NCI-H1092 (cell line): ENCODE measurements at regions not wholly inside any gene's neighbourhood (a gene's known extent, or its start where the extent isn't known, plus 50 kb on each side); places are given as distances from the start of the nearest gene placed in this dataset.

ENCODE experiments used
- DNase-seq: peaks from one replicate; lab custom pipeline; 2025; lab: John Stamatoyannopoulos, UW

- DNase-seq, result no peak
Measured at GRCh38 chr4:63505714-63506460, 903.4 kb downstream of the TECRL start.

DNA sequence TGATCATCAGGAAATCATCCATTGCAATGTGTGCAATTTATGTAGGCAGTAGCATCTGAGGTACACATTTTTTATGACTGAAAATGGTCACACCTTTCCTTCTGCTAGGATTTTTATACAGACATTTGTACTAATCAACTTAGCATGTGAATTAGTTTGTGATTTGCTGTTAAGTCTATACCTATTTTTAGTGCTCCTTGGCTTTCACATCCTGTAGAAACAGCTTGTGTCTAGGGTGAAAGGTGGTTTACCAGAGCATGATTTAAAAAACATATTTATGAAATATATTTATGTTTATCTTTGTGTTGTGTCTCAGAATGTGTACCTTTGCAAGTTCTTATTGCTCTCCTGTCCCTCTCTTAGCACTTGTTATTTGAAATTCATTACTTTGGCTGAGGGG is 916.0 kb downstream of the TECRL start:
- no peak for DNase-seq

DNA sequence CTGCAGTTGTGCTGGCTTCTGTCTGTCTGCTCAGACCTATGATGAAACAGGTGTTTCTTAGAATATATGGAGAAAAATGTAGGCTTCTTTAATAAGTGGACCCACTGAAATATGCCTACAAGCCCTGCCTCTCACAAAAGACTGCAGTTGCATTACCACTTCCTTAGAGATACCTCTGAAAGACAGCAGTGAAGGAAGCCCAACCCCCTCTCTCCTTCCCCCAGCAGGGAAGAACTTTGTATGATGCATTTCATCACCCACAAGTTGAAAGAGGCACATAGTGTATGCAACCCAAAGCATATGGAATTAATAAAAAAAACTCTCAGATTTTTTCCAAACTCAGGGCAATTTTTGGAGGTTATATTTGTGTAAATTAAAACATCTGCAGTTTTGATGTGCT is 916.7 kb downstream of the TECRL start:
- no peak for DNase-seq

DNA sequence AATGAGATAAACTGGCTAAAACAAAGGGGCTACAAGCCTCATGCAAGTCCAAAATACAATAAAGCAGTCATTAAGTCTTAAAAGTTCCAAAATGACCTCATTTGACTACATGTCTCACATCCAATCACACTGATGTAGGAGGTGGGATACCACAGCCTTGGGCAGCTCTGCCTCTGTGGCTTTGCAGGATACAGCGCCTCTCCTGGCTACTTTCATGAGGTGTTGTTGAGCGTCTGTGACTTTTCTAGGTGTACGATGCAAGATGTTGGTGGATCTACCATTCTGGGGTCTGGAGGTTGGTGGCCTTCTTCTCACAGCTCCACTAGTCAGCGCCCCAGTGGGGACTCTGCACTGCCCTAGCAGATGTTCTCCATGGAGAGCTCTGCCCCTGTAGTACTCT is 944.9 kb downstream of the TECRL start:
- no peak for DNase-seq

DNA sequence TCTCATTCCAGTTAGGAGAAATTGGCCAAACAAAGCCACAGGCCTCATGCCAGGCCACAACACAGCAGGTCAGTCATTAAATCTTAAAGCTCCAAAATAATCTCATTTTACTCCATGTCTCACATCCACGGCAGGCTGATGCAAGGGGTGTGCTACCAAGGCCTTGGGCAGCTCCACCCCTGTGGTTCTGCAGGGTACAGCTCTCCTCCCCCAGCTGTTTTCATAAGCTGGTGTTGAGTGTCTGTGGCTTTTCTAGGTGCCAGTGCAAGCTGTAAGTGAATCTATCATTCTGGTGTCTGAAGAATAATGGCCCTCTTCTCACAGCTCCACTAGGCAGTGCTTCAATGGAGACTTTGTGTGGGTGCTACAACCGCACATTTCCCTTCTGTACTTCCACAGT is 949.2 kb downstream of the TECRL start:
- DNase-seq, result no peak

GRCh38 chr4:63459329-63459728 is 949.9 kb downstream of the TECRL start:
- no peak for DNase-seq

GRCh38 chr4:63458010-63458409 is 951.2 kb downstream of the TECRL start:
- DNase-seq, result no peak

DNA sequence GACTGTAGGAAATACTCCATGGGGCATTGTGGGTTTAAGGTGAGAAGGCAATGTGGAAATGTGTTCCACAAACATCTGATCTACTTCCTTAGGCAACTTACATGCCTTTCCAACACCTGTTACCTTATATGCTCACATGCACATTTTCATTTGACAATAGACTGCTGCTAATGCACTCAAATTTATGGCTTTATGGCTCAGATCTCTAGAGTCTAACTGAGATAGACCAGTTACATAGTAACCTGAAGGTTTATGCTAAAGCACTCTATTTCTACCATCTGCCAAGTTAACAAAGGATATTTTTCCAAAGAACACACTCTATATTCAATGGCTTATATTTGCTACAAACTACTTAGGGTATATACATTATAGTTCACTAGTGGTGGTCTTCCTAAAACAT is 969.0 kb downstream of the TECRL start:
- DNase-seq, result no peak

GRCh38 chr4:63430105-63430504 is 979.1 kb downstream of the TECRL start:
- DNase-seq, result no peak

DNA sequence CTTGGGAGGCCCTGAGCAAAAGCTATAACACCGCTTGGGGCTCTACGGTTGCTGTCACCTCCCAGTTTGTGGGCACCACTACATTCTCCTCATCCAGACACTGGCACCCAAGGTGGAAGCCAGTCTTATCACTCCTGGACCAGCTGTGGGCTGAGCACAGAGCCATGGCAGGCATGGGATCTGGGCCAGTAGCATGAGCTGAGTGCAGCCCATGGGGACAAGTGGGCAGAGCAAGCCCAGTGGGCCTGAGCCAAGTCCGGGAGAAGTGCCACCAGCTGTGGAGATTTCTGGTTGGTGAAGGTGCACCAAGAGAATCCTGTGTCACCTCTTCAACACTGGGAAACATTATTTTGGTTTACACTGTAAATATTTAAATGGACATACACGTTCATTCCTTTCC is 1013.0 kb downstream of the TECRL start:
- no peak for DNase-seq

DNA sequence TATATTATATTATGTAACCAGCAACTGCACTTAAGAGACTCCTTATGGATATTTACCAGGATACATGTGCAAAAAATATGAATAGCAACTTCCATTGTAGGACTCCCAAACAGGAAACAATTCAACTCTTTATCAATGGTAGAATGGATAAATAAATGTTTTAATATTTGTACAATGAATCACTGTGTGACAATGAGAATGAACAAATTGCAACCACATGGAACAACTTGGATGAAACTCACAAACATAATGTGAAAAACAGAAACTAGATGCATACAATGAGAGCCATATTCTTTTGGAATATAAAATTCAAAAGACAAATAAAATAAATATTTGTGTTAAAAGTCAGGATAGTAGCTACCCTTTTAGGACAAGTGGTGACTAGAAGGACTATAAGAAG is 1015.7 kb downstream of the TECRL start:
- DNase-seq, result no peak

DNA sequence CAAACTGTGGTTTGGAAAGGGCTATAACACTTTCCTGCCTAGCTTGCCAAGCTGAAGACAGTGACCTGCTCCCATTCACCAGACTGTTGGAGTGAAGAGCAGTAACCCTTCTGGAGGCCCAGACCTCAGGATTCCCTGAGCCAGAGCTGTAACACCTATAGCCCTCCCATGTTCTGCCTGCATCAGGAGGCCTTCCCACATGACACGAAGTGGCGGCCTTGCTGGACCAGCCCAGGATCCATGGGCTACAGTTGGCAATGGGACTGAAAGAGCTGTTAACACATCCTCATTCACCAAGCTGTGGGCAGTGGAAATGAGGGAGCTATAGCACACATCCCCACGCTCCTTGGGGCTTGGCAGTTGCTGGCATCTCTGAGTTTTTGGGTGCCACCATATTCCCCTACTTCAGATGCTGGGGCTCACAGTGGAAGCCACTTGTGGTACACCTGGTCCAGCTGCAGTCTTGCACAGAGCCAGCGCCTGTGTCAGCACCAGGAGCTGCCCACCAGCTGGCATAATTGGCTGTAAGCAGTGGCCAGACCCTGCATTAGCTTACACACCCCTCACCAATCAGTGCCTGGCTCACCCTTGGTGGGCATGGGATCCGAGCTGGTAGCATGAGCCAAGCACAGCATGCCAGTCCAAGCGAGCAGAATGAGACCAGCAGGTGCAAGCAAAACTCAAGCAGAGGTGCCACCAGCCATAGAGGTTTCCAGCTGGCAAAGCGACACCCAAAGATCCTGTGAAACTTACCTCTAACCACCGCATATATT is 1029.3 kb downstream of the TECRL start:
- no peak for DNase-seq

GRCh38 chr4:63371001-63371400 is 1038.2 kb downstream of the TECRL start:
- no peak for DNase-seq

DNA sequence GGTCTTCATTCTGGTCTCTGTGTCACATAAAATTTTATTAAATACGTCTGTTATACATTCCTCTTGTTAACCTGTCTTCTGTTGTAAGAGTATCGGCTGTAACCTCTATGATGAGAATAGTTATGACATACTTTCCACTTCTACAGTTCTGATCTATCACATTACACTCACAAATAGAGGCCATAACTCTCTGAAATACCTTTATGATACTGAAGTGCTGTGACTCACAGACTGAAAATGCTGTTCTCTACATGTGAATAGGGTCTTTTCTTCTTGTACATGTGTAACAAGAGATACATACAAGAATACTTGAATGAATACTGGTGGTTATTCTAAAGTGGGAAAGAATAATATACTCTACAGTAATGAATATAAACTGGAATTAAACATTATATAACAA is 1047.6 kb downstream of the TECRL start:
- DNase-seq, result no peak

DNA sequence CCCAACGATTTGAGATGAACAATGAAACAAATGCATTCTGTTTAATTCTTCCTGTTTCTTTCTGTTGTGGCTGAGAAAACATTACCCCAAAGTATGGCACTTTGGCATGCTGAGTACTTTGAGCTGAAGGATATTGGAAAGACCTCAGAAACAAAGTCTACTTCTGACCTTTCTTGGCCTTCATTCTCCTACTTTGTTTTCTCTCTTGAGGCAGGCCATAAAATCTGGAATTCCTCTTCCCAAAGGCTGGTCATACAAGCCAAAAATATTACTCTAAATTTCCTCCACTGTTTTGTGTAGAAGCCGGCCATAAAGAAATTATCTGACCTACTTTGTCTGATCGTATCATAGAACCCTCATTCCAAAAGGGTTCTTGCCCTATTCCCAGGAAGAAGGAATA is 1048.2 kb downstream of the TECRL start:
- no peak for DNase-seq

DNA sequence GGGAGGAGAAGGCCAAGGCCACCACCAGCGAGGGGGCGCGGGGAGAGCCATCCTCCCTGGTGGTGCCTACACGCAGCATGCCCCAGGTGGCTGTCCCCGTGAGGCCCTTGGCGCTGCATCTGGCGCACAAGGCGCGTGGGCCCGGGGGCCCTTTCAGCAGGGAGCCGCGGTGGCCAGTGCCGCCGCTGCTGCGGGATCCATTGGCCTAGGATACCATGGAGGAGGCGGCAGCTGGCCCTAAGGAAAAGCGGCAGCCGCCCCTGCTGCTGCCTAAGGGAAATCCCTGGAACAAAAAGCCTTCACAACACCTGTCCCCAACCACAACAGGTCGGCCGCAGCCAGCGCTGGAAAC is 1059.6 kb downstream of the TECRL start:
- DNase-seq, result no peak

DNA sequence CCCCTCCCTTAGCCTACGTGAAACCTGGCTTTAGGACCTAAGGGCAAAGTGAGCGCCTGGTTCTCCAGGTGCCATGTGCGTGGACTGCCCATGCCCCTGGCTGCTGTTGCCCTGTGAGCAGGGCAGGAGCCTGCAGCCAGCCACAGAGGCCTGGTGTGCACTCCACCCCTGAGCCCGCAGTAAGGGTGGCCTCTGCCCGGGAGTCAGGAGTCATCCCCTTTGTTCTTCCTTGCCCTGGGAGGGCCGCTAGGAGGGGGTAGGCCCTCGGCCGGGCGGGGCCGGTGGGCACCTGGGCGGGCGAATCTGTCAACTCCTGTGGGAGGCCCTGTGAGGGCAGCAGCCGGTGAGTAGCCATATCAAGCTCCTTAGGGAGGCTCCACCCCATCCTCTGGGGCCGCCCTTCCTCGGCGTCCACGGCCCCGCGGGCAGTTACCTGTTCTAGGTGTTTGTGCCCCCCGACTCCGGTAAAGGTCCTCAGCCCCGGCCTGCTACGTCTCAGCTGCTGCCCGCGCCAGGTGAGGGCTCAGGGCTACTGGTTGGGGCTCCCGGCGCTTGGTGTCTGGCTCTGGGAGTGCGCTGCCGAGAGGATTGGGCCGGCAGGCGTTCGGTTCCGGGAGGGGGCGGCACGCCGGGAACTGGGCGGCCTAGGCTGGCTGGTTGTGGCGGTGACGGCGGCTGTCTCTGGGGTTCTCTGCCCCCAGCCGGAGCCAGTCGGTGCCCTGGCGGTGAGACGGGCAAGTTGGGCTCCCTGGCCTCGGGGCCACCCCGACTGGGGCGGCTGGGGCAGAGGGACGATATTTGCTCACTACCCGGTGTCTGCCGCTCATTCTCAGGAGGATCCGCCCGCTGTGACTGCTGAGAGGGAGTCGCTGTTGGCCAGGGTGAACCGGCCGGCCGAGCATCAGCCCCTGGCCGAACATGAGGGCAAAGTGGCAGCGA is 1060.2 kb downstream of the TECRL start:
- no peak for DNase-seq

DNA sequence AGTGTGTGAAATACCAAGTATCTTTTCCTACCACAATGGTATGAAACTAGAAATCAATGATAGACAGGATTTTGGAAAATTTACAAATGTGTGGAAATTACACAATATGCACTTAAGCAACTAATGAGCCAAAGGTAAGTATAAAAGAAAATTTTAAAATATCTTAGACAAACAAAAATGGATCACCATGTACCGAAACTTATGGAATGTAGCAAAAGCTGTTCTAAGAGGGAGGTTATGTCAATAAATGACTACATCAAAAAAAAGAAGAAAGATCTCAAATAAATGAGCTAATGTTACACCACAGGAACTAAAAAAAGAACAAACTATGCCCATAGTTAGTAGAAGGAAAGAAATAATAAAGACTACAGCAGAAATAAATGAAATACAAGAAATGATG is 1084.1 kb downstream of the TECRL start:
- no peak for DNase-seq

DNA sequence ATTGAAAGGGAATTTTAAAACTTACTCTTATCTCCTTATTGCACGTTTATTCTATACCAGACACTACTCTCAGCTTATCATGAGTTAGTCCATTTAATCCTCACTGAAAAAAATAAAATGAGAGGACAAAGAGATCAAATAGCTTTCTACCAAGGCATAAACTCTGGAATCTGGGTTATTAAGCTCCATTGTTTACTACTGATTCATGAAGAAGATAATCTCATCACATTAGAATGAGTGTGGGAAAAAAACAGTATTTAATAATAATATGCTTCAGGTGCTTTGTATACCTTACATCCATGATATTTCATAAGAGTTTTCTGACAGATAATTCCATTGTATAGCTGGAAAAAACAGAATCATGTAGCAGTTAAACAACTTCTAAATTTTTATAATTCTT is 1092.6 kb downstream of the TECRL start:
- DNase-seq, result no peak

GRCh38 chr4:63315651-63316050 is 1093.6 kb downstream of the TECRL start:
- no peak for DNase-seq

DNA sequence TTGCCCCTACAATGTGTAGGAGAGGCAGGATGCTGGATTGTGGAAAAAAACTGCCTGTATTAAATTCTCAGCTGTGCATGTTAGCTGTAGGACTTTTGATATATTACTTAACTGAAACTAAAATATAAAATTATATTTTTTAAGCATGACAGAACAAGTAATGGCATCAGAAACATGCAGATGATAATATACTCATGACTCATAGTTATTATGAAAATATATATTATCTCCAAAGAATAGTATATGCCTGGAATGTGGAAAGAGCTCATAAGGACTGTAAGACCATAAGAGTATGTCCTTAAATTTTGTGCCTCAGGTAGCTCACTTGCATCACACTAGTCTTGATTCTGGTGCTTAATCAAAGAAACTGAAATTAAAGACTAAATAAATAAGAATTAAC is 1100.6 kb downstream of the TECRL start:
- DNase-seq, result no peak

DNA sequence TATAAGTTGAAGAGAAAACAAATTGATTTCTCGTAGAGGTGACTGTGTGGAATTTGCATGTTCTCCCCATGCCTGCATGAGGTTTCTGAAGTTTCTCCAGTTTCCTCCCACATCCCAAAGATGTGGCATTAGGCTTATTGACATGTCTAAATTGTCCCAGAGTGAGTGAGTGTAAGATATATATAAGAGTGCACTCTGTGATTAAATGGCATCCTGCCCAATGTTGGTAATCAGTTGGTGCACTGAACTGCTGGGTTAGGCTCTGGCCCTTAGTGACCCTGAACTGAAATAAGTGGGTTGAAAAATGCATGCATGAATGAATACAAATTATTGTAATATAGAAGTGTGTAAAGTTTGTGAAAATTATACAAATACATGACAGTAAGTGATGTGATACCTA is 1106.5 kb downstream of the TECRL start:
- DNase-seq, result no peak

DNA sequence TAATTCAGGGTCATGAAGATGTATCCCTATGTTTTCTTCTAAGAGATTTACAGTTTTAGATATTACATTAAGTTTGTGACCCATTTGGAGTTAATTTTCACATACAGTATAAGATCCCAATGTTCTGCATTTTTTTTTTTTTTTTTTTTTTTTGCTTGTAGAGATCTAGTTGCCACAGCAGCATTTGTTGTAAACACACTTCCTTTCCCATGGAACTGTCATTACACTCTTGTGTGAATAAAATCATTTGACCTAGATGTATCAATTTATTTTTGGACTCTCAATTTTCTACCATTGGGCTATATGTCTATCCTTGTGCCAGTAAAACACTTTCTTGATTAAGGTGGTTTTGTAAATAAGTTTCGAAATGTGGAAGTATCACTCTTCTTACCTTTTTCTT is 1107.2 kb downstream of the TECRL start:
- no peak for DNase-seq
